Central memory CD8-positive, alpha-beta T cell (primary cell): ENCODE measurements at regions not wholly inside any gene's neighbourhood (a gene's known extent, or its start where the extent isn't known, plus 50 kb on each side); places are given as distances from the start of the nearest gene placed in this dataset.

Experiments used
- ATAC-seq: fragments of 150-1000 bp; cut with Tn5 transposase; replicated peaks from 2 replicates; pipeline ENCODE4 v1.10.0; 2022; ENCODE audit warnings: mild to moderate bottlenecking, moderate FRiP score, moderate number of reproducible peaks; ENCODE audit not compliant: poor library complexity, severe bottlenecking; ENCODE audit errors: extremely low read depth
- DNase-seq, 2 donors: peaks; one replicate each; pipeline ENCODE4 v3.0.0; 2021; ENCODE audit warnings: low spot score in 2 of 2
- H3K27ac Mint-ChIP-seq: one replicate; pipeline ENCODE4 v1.8.0; 2022; ENCODE audit warnings: low read depth, mild to moderate bottlenecking, moderate library complexity, mixed read lengths
- H3K27me3 Mint-ChIP-seq: one replicate; pipeline ENCODE4 v1.8.0; 2022; ENCODE audit warnings: mixed read lengths
- H3K36me3 Mint-ChIP-seq: one replicate; pipeline ENCODE4 v1.8.0; 2022; ENCODE audit warnings: mild to moderate bottlenecking, moderate library complexity, mixed read lengths; ENCODE audit not compliant: insufficient read depth
- H3K4me1 Mint-ChIP-seq: one replicate; pipeline ENCODE4 v1.8.0; 2022; ENCODE audit warnings: mixed read lengths
- H3K4me3 Mint-ChIP-seq: one replicate; pipeline ENCODE4 v1.8.0; 2022; ENCODE audit warnings: mild to moderate bottlenecking, moderate library complexity, mixed read lengths
- H3K9me3 Mint-ChIP-seq: one replicate; pipeline ENCODE4 v1.8.0; 2022; ENCODE audit warnings: mixed read lengths

DNA sequence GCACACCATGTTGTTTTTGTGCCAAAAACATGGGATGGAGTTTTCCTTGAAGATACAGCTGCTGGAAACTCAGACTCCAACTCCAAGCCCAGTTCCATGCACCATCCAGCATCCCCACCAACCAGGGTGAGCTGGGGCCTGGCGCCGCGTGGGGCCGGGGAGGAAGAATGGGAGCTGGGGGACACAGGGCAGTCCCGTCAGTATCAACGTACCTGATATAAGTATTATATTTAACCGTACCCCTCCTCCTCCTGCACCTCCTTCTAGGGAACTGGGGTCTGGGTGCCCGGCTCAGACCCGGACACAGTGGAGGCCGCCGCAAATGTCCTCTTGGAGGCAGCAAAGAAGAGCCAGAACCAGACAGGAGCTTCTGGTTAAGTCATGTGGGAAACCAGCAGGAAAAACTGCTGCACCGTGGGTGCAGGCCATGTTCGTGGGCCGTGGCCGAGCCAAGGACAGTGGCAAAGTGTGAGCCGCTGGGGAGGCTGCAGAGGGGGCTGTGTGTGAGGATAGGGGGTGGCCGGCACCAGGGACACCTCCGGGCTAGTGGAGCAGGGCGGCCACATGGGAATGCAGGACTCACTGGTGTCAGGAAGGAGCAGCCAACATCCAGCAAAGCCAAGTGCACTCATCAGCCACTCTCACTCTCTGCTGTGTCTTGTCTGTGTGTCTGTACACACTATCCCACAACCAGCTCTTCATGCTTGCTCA lies 112.6 kb downstream of the TMEM18 start:
- DNase-seq = no peak
- no peaks in the 10 kb centered on the region for H3K4me1 Mint-ChIP-seq
- peaks cover 88% of the 10 kb centered on the region for H3K27me3 Mint-ChIP-seq
- H3K9me3 Mint-ChIP-seq = no peaks in the 10 kb centered on the region
- no peaks in the 10 kb centered on the region for H3K36me3 Mint-ChIP-seq
- no peak overlapping the region for H3K4me3 Mint-ChIP-seq
- H3K27ac Mint-ChIP-seq = no peak overlapping the region
- no peak for ATAC-seq

DNA sequence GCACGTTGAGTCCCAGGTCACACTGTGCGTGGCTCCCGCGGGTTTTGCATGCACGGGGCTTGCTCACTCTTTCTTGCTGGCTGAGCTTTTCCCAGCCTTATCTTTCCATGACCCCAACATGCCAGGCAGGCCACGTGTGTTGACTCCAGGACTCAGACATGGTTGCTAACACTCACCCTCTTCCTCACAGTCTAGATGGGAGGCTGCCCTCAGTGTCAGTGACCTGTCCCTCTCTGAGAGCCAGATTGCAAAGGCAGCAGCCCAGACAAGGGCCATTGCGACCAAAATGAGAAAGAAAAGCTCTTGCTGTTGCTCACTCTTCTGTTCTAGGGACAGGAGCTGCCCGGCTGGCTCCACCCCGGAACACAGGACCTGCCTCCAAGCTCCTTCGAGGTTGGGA lies 113.7 kb downstream of the TMEM18 start:
- DNase-seq (no peak), ATAC-seq (no peak)
- Mint-ChIP-seq H3K9me3 (no peaks in the 10 kb centered on the region), H3K36me3 (no peaks in the 10 kb centered on the region), H3K27me3 (peaks cover 86% of the 10 kb centered on the region), H3K27ac (no peak overlapping the region), H3K4me3 (no peak overlapping the region), H3K4me1 (no peaks in the 10 kb centered on the region)

DNA sequence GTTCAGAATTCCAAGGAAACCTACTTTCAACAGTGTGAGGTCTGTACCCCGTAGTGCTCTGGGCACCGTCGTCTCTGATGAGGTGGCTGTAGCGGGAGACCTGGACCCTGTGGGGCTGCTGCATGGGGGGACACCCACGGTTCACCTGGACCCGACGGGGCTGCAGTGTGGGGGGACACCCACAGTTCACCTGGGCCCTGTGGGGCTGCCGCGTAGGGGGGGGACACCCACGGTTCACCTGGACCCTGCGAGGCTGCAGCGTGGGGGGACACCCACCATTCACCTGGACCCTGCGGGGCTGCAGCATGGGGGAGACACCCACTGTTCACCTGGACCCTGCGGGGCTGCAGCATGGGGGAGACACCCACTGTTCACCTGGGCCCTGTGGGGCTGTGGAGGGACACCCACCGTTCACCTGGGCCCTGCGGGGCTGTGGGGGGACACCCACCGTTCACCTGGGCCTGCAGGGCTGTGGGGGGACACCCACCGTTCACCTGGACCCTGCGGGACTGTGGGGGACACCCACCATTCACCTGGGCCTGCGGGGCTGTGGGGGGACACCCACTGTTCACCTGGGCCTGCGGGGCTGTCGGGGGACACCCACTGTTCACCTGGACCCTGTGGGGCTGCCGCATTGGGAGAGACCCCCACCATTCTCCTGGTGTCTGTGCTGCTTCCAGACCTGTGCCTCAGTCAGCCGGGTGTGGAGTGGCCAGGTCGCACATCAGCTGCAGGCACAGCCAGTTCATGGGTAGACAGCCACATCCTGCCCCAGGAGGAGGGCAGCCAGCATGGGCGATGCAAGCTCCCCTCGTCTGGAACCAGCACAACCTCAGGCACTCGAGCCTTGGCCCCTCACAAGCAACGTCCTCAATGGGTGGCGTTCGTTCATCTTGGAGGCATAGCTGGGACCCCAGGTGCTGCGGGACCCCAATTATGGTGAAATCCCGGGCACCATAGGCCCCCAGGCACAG lies 114.5 kb downstream of the TMEM18 start:
- Mint-ChIP-seq H3K4me1 (no peaks in the 10 kb centered on the region), H3K36me3 (no peaks in the 10 kb centered on the region), H3K27me3 (peaks cover 86% of the 10 kb centered on the region), H3K27ac (no peak overlapping the region), H3K4me3 (no peak overlapping the region), H3K9me3 (no peaks in the 10 kb centered on the region)
- DNase-seq (no peak), ATAC-seq (no peak)

DNA sequence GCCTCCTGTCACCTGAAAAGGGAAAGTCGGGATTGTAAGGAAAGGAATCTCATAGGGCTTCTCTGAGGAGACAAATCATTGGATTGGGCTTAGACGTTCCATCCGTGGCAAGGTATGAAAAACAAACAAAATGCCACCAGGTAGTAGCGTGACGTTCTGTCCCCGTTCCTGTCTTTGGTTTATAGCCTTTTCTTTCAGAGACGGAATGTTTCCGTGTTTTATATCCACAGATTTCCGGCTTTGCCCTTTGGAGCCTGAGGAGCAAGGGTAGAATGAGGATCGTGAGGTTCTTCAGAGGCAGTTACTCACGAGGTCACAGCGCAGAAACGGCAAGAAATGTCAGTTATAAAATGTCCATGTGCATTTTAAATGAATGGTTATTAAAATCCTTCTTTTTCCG lies 118.3 kb downstream of the TMEM18 start:
- Mint-ChIP-seq H3K9me3 (no peaks in the 10 kb centered on the region), H3K4me3 (no peak overlapping the region), H3K4me1 (no peaks in the 10 kb centered on the region), H3K27me3 (peaks cover 84% of the 10 kb centered on the region), H3K36me3 (no peaks in the 10 kb centered on the region), H3K27ac (no peak overlapping the region)
- ATAC-seq = no peak
- DNase-seq = no peak

DNA sequence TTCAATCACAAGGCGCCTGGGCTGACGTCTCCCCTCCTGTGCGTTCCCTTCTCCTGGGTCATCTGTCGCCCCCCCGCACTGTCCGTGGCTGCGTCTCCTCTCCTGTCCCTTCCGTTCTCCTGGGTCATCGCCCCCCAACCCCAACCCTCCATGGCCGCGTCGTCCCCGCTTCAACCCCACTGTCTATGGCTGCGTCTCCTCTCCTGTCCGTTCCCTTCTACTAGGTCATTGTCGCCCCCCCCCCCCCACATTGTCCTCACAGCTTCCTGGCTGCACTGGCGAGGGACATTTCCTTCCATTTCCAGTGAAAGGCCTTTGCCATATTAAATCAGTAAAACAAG lies 118.9 kb downstream of the TMEM18 start:
- ATAC-seq (no peak), DNase-seq (no peak)
- no peaks in the 10 kb centered on the region for H3K9me3 Mint-ChIP-seq
- H3K4me1 Mint-ChIP-seq = no peaks in the 10 kb centered on the region
- H3K27ac Mint-ChIP-seq = no peak overlapping the region
- peaks cover 83% of the 10 kb centered on the region for H3K27me3 Mint-ChIP-seq
- no peak overlapping the region for H3K4me3 Mint-ChIP-seq
- no peaks in the 10 kb centered on the region for H3K36me3 Mint-ChIP-seq

DNA sequence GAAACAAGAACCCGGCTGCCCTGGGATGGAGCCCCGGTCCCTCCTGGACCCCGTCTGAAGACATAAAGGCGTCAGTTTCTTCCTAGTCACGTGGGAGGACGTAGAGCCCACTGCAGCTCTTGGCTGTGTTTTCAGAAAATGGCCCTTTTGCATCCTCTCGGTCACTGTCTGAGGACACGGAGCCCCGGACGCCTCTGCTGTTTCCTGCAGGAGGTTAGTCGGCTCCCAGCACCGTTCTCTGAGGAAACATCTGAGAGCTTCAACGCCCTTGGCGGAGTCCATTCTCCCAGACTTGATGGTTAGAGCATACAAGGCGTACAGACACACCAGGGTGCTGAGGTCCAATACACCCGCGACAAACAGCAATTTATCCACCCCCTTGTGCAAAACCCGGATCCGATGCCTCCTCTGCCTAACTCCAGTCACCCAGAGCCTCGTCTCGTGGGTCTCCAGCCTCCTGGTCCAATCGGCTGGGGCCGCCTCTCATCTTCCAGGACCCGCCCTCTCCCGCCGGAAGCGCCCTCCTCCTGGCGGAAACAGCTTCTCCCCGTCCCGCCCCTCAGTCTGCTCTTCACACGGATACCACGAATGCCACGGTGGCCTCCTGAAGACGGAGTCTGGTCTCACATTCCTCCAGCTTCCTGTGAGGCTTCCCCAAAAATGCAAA lies 119.4 kb downstream of the TMEM18 start:
- no peak overlapping the region for H3K27ac Mint-ChIP-seq
- DNase-seq = no peak
- H3K27me3 Mint-ChIP-seq = peaks cover 86% of the 10 kb centered on the region

DNA sequence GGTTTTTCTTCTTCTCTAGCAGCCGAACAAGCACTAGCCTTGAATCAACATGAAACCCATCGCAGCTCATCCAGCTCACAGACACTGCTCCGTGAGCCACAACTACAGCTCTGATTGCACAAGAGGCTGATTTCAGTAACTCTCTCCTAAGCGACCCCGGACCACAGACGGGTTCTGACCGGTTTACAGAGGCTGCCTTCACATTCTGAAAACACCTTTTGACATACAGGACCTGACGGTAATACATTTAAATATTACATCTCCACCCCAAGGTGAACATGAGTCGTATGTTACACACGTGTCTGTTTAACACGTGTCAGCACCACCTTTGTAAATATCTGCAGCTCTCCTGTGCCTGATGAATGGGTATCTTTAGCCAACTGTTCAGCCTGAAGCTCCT lies 120.7 kb downstream of the TMEM18 start:
- Mint-ChIP-seq H3K4me1 (no peaks in the 10 kb centered on the region), H3K27me3 (peaks cover 91% of the 10 kb centered on the region), H3K27ac (no peak overlapping the region), H3K9me3 (no peaks in the 10 kb centered on the region), H3K4me3 (no peak overlapping the region), H3K36me3 (peaks cover 2% of the 10 kb centered on the region)
- ATAC-seq = no peak
- DNase-seq = no peak

More for the DNA sequence above, 119.4 kb downstream of the TMEM18 start:
- ATAC-seq = no peak
- Mint-ChIP-seq H3K9me3 (no peaks in the 10 kb centered on the region), H3K36me3 (no peaks in the 10 kb centered on the region), H3K4me1 (no peaks in the 10 kb centered on the region), H3K4me3 (no peak overlapping the region)

DNA sequence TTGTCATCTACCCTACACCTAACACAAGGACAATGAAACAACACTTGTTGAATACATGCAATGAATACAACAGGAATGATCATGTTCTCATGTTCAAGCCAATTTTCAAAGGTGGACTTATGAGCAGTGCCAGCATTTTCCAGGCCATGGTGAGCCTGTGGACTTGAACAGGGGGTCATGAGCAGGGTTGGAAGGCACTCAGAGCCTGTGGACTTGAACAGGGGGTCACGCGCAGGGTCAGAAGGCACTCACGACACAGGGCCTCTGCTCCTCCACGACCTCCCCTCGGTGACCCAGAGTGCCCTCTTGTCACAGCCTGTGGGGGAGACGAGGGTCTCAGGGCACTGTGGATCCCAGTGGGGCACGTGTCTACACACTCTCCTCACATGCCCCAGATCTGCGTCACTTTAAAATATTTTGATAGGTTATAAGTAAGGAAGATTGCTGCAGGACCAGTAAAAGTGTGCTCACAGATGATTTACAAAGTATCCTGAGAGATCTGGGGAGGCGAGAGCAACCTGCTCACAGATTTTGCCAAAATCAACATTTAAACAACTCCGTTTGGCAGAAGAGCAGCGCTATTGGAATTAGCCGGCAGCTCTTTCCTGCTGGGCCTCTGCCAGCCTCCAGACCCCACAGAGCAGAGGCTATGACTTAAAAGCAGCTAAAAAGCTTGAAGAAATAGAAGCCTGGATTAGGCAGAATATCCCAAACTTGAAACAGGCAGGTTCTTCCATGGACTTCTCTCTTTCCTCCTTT lies 121.9 kb downstream of the TMEM18 start:
- no peak overlapping the region for H3K27ac Mint-ChIP-seq
- ATAC-seq = no peak
- no peaks in the 10 kb centered on the region for H3K4me1 Mint-ChIP-seq
- DNase-seq = no peak
- no peak overlapping the region for H3K4me3 Mint-ChIP-seq
- no peaks in the 10 kb centered on the region for H3K9me3 Mint-ChIP-seq
- H3K27me3 Mint-ChIP-seq = peaks cover 91% of the 10 kb centered on the region
- H3K36me3 Mint-ChIP-seq = peaks cover 2% of the 10 kb centered on the region

DNA sequence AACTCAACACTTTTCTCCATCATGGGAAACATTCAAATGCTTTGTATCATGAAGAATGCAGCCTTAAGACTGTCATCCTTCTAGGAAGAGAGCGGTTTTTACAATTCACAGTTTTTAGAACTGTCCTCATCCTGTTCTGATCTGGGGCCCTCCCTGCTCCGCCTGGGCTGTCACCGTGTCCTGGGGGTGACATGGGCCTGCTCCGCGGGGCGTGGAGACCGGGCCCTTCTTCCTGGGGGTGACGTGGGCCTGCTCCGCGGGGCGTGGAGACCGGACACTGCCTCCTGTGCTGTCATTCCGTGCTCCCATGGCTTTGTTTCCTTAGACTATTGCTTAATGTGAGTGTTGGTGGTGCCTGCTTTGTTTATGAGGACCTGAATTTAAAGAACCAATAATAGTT lies 122.8 kb downstream of the TMEM18 start:
- ATAC-seq = no peak

DNA sequence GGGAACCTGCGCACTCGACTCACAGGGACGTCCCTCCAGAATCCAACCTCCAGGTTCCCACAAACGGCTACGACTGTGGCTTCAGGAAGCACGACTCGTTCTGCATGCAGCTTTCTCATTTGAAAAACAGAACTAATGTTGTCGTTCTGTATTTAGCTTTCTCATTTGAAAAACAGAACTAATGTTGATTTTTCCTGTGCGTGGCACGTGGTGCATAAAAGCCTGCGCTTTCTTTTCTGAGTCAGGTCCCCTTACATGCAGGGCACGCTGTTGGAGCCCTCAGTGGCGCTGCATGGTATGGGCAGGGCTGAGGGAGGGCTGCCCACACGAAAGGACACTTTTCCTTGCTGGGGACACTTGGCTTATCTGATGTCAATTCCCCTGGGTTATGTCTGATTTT lies 124.3 kb downstream of the TMEM18 start:
- Mint-ChIP-seq H3K9me3 (no peaks in the 10 kb centered on the region), H3K36me3 (peaks cover 2% of the 10 kb centered on the region), H3K27ac (peak overlapping the region; percentile 32), H3K4me3 (no peak overlapping the region), H3K27me3 (peaks cover 82% of the 10 kb centered on the region), H3K4me1 (no peaks in the 10 kb centered on the region)
- ATAC-seq (no peak), DNase-seq (no peak)

More for the DNA sequence above, 122.8 kb downstream of the TMEM18 start:
- Mint-ChIP-seq H3K27ac (no peak overlapping the region), H3K27me3 (peaks cover 90% of the 10 kb centered on the region), H3K36me3 (peaks cover 2% of the 10 kb centered on the region), H3K4me3 (no peak overlapping the region), H3K9me3 (no peaks in the 10 kb centered on the region), H3K4me1 (no peaks in the 10 kb centered on the region)
- DNase-seq = no peak

DNA sequence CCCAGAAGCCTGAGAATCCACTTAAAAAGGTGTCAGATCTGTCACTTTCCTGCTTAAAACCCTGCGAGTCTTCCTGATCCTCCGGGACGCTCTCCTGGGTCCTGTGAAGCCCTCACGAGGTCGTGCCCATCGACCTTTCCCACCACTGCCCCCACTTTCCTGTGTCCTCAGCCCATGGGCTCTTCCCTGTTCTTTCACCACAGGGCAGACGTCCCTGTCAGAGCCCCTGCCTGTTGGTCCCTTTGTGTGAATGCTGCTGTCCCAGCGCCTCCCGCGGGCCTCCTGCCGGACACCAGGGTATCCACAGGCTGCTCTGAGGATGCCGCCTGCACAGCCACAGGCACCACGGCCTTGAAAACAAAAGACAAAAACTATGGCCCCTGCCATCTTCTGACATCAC lies 125.6 kb downstream of the TMEM18 start:
- H3K4me1 Mint-ChIP-seq = no peaks in the 10 kb centered on the region
- ATAC-seq (no peak), DNase-seq (no peak)
- peaks cover 2% of the 10 kb centered on the region for H3K36me3 Mint-ChIP-seq
- no peaks in the 10 kb centered on the region for H3K9me3 Mint-ChIP-seq
- H3K27ac Mint-ChIP-seq = no peak overlapping the region
- H3K4me3 Mint-ChIP-seq = no peak overlapping the region
- peaks cover 82% of the 10 kb centered on the region for H3K27me3 Mint-ChIP-seq

DNA sequence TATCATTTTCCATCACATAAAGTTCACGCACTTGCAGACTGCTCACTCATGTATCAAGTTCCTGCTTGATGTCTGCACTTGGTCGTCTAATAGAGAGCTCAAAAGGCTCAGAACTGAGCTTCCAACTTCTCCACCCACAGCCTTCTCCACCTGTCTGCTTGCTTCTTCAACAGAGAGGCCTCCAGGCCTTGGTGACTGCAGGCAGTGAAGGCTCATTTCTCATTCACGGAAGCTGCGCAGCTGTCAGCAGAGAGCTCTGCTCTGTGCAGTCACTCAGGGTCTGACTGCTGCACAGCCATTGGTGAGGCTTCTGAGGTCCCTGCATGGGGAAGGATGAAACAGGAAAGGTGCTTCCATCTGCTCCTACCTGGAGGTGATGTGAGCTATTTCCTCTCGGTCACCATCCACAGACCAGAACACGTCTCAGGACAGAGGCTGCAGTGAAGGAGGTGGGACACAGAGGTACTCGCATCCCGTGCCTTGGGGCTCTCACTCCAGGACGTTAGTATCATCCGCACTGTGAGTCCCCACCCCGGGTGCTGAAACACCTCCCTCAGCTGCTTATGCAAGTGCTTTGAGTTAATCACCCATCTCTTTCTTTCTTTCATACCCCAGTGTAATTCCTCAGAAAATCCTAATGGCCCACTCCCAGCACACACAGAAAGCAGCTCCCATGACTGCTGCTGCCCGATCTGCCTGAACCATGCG lies 126.2 kb downstream of the TMEM18 start:
- Mint-ChIP-seq H3K36me3 (peaks cover 2% of the 10 kb centered on the region), H3K9me3 (no peaks in the 10 kb centered on the region), H3K27me3 (peaks cover 82% of the 10 kb centered on the region), H3K4me3 (no peak overlapping the region), H3K4me1 (no peaks in the 10 kb centered on the region), H3K27ac (no peak overlapping the region)
- ATAC-seq (no peak), DNase-seq (no peak)
